Dermis microvascular lymphatic vessel endothelial cell (primary cell): ENCODE measurements at regions not wholly inside any gene's neighbourhood (a gene's known extent, or its start where the extent isn't known, plus 50 kb on each side); places are given as distances from the start of the nearest gene placed in this dataset.

Experiments used
- DNase-seq, 2 donors: peaks; one replicate each; pipeline versions ENCODE4 v3.0.0 to v3.0.0-alpha.2; 2010; ENCODE audit warnings: low read depth in 2 of 2

DNA sequence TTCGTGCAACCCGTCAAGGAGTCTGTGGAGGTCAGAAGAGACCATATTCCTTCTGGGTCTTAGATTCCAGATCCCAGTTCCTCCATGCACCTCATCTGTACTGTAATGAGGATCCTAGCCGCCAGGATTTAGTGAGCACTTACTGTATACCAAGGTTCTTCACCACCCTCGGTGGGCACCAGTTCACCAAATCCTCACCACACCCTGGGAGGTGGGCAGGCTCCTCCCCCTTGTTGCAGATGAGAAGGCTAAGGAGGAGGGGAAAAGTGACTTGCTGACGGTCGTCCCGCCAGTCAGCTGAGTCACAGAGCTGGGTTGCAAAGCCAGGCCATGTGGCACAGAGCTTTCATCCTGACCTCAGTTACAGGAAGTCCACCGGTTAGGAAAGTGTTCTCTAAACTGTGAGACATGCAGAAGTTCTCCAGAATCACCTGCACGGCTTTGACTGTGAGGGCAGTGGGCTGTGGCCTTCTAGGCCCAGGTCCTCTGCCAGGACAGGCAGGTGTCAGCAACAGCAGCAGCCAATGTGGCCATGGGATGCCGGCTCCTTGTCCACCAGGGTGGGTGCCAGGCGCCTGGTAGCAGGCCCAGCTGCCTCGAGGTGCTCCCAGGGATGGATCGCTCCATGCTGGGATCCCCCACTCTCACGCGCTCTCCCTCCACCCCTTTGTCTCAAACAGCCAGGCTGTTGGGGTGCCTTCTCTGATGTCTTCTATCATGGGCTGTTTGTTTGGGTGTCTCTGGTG is 240.3 kb upstream of the GSE1 start:
- peak in 1 of 2 donors; percentile 38 for DNase-seq

DNA sequence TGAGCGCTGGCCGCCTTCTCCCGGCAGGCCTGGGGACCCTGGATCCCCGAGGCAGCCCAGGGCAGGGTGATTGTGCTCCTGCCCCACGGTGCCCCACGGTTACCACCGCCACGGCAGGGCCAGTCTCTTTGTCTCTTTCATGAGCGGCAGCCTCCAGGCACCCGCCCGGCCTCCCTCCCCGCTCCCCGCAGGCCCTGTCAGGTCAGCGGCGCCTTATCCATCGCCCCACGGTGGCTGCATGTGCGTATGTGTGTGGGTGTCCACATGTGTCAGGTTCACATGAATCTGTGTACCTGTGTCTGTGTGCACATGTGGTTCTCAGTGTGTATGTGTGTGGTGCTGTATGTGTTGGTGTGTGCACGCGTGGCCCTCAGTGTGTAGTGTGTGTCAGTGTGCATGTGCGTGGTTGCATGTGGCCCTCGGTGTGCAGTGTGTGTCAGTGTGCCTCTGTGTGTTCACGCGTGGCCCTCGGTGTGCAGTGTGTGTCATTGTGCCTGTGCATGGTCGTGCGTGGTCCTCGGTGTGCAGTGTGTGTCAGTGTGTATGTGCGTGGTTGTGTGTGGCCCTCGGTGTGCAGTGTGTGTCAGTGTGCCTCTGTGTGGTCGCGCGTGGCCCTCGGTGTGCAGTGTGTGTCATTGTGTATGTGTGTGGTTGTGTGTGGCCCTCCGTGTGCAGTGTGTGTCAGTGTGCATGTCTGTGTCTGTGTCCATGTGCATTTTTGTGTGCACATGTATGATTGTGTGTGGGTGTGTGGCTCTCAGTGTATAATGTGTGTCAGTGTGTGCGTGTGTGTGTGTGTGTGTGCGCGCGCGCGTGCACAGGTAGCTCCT is 239.2 kb upstream of the GSE1 start:
- DNase-seq: no peak

DNA sequence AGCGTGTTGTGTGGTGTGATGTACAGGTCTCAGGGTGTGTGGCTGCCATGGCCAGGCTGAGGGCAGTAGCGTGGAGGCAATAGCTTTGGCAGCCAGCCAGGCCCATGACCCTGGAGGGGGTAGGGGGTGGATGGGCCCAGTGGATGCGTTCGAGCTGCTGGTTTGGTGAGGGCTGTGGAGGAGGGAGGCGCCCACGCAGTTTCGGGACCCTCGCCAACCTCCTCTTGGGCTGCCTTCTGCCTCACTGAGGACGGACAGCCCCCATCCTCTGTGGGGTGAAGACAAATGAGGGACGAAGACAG is 238.6 kb upstream of the GSE1 start:
- no peak for DNase-seq

DNA sequence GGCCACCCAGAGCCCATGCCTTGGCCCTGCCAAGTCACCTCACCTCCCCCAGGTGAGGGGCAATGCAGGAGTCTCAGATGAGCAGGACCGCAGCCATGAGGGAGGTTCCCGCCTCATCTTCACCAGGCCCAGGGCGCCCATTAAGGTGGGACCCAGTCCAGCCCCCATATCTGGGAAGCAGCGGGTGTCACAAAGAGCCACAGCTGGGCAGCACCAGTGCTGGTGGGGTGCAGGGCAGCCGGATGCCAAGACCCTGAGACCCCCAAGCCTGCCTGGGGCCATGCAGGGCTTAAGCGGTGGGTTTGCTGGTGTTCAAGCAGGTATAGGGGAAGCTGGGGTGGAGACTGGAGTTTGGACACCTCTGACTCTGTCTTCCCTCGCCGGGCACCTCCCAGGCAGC is 237.8 kb upstream of the GSE1 start:
- no peak for DNase-seq

DNA sequence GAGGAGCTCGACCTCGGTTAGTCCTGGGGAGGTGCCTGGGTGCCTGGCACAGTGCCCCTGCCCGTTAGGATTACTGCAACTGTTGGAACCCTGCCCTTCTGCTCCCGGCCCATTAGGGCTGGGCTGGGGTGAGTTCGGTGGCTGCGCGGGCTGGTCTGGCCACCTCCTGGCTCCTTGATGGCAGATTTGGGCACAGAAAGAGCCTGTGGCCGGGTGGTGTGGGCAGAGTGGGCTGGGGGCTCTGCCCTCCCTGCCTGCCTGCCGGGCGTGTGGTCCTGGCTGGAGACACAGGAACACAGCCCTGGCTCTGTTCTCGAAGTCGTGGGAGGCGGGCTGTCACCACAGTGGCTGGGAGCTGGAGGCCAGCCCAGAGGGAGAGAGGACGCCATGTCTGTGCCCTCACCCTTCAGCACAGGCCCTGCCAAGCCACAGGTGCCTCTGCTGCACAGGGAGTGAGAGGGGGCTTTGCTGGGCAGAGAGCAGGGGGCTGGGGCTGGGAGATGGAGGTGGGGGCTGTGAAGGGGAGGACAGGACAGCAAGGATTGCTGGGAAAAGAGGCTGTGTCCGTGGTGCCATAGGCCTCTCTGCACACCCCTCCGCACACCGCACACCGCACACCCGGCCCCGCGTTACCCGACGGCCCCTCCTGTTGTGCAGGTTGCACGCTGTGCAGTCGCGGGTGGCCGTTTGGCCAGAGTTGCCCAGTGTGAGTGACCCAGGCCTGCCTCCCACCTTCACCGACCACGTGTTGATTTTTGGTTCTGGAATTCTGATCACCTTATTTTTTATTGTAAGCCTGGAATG is 236.6 kb upstream of the GSE1 start:
- DNase-seq: no peak

DNA sequence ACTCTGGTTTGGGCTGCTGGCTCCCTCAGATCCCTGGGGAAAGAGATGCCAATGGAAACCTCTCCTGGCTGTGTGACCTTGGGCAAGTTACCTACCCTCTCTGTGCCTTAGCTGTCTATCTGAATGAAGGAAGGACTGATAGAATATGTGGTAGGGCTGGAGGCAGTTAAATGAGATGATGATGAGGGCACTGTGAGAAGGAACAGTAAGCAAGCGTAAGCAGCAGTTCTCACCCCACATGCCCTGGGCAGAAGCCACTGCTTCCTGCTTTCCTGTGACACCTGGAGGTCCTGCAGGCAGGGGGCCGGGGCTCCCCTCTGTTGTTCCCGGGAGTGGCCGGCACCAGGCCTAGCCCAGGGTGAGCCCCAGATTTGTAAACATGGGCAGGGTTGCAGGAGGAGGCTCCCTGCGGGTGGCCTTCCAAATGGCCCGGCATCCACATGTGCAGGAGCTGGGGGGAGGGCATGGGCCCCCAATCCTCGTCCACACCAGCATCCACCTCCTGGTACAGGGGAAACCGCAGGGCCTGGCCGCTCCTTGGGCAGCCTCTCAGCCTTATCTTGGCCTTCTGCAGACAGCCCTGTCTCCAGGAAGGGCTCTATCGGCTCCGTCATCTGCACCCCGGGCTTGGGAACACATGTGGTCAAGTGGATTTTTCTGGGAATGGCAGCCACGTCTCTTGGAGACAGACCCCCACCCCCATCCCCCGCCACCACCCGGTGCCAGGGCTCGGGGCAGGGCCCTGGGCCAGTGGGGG is 235.6 kb upstream of the GSE1 start:
- no peak for DNase-seq

DNA sequence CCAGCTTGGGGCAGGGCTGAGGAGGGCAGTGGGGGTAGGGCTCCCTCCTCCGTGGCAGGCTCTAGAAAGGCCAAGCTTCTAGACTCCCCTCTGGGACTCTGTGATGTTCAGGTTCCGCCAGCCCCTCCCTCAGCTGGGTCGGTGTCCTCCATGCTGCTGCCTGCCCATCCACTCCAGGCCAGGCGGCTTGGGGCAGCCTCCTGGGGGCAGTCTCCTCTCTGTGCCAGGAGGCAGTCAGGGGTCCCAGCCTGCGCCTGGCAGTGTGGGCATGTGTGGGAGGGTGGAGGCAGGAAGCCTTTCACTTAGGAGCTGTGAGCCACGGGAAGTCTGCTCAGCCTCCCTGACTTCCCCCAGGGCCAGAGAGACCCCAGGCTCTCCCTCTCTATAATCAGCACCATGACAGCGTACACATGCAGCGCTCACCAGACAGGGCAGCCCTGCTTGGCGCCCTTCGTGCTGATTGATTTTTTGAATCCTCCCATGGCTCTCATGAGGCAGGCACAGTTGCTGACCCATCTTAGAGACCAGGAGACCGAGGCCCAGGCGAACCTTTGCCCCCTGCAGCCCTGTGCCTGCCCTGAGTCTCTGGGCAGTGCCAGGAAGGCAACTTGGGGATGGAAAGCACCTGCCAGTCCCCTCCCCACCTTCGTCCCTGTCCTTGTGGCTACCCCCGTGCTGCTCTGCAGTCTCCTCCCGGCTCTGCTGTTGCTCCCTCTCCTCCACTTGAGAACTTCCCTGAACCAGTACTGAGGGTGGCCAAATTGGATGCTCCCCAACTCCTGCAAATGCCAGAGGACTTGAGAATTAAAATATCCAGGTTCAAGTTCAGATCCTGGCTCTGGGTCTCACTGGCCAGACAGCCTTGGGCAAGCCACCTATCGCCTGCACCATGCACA is 234.7 kb upstream of the GSE1 start:
- DNase-seq: no peak

DNA sequence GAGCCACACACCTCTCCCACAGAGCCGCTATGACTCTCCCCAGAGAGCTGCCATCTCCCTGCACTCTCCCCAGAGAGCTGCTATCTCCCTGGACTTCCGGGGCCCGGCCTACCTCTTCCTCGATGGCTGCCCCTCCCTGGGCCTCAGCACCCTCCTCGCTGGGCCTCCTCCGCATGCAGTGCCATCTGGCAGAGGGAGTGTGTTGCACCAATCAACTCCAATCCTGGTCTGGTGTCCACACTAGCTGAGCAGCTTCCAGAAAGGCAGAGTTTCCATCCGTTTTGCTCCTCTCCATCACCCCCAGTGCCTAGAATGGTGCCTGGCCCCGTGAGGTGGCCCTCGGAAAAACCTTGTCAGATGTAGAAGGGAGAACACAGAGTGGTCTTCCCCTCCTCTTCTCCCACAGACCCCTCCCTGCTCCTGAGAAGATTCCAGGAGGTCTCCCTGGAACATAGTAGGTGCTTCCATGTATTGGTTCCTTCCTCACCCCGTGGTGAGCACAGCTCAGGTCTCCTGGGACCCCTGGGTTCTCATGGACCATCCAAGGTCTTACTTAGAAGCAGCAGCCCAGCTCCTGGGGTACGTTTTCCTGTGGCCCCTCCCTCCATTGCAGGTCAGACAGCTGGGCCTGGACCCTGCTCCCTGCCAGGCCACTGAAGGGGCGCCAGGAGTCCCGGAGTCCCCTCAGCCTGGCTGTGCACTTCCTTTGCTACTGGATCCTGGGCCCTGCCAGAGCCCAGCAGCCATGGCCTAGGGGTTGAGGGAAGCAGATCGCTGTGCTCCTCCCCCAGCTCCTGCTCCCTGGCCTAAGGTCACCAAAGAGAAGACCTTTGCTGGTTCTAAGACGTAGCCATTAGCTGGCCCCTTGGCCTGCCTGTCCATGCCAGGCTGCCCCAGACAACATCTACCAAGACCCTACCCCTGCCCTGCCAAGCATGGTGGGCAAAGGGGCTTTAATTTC is 233.8 kb upstream of the GSE1 start:
- DNase-seq: no peak

DNA sequence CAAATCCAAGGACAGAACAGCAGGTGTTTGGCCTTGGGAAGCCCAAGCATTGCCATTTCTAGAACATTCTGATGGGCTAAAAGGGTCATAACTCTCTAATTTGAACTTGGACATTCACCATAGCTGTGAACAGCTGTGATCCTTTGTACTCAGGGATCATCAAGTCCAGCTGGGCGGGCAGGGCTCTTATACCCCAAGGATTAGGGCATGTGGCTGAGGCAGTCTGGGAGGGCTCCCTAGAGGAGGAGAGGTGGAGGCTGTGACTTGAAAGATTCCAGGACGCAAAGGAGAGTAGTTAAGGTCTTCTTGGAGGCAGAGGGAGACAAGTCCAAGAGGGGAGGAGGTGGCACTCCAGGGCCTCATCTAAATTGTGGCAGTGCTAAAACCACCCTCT is 233.1 kb upstream of the GSE1 start:
- no peak for DNase-seq

DNA sequence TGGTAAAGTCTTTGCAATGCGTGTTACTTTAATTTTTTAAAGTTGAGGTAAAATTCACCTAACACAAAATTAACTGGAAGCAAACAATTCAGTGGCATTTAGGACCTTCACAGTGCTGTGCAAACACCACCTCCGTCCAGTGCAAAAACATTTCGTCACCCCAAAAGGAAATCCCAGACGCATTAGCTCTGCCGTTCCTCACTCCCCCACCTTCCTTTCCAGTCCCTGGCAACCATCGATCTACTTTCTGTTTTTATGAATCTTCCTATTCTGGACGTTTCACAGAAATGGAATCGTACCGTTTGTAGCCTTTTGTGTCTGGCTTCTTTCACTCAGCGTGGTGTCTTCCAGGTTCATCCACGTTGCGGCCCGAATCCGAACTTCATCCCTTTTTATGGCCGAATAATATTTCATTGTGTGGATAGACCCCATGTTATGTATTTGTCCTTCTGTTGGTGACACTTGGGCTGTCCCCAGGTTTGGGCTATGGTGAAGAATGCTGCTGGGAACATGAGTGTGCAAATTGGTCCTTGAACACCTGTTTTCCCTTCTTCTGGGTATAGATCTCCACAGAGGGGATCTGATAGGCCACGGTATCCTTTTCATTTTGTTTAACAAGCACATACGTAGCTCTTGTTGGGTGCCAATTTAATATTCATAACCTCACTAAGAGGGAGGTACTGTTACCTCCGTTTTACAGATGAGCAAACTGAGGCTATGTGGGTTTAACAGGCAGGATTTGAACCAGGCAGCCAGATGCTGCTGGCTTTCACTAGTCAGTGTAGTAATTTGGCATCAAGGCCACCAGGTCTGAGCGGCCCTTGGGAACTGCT is 232.0 kb upstream of the GSE1 start:
- DNase-seq: no peak

DNA sequence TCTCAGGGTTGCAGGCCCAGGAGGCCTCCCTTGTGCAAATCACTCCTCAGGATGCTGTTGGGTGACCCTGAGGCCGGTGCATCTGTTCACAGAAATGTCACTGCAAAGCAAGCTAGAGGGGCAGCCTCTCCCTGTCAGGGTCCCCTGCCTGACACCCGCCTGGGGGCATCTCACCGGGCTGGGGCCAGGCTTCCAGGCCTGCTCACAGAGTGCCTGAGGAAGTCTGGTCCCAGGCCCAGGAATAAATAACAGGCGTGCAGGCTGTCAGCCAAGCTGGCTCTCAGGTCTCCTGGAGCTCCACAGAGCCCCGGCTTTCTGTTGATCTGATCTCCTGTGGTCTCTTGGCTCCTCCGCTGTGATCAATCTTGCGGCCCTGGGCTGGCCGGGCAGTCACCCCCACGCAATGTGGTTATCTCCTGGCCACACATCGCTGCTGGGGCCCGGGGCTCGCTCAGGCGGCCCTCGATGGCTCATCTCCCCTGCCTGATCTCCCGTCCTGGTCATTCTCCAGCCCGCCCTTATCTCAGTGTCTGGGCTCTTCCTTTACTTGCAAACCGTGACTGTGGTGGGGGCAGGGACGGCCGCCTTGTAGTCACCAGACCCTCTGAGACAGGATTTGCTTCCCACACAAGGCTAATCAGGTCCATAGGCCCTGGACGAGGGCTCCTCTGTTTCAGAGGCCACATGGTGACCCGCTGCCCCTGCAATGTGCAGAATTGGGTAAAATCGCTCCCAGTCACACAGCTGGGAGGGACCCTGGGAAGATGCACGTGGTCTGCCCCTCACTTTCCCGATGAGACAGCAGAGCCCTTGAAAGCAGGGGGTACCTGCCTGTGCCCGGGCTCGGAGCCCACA is 231.2 kb upstream of the GSE1 start:
- peak in 1 of 2 donors; percentile 33 for DNase-seq

DNA sequence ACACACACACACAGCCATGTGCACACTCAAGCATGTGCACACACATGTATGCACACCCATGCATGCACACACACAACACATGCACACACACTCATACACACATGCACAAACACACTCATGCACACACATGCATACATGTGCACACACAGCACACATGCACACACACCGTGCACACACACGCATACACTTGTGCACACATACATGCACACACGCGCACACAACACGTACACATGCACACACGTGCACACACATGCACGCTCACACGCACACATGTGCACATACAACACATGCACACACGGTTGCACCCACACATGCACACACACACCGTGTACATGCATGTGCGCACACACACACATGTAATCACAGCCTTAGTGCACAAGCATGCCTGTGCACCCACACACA is 230.4 kb upstream of the GSE1 start:
- no peak for DNase-seq

DNA sequence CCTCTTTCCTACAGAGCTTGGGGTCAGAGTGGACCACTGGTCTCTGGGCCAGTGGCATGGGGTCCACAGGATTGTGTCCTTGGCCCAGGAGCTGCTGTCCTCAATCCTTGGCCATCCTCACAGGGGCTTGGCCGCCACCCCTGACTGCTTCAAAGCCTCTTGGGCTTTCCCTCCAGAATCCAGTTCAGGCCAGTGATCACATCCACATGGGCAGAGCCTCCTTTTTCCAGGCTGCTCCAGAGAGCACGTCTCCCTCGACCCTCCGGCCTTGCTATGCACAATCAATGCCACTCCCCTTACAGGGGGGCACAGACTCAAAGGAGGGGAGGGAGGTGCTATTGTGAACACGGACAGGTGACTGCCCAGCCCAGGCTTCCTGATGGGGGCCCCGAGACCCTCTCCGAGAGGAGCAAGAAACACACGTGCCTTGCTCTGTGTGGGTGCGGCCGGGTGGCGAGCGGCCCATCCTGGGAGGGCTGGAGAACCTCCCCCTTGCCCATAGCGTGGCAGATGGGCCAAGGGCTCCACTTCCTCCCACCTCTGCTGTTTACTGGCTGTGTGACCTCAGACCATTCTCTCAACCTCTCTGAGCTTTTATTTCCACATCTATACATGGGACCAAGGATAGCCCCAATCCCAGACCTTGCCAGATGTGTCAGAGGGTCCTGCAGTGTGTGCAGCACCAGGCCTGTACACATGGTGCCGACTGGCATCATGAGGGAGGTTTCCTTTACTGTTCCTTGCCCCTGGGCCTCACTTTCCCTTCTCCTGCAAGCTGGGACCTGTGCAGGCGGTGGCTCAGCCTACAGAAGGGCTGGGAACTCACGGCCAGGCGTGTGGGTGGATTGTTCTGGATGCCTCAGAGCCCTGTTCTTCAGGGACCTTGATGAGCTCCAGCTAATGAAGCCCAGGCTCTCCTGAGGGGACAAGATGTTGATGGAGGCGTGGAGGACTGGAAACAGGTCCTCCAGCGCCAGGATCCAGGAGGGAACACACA is 229.0 kb upstream of the GSE1 start:
- no peak for DNase-seq

DNA sequence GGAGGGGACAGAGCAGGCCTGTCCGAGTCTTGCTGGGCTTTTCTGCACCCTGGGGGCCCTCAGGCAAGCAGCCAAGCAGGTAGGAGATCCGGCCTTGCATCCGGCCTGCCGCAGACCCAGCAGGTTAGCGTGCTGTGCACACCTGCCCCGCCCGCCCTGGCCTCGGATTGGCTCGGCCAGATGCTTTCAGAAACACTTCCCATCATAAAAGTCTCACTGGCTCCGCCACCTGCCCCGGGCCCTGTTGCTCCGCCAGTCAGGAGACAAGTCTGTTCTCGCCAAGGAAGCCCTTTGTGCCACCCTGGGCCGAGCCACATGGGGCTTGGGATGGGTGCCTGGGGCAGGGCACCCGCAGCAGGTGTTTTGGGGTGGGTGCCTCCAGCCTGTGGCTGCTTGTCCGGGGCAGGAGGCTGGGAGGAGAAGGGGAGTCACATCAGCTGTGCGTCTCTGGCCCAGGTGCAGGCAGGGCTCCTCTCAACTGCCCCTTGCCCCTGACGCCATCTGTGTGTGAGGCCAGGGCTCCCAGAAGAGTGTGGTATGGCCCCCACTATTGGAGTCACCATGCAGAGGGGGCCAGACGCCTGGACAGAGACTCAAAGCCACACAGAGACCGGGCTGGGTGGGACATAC is 228.2 kb upstream of the GSE1 start:
- DNase-seq: no peak

DNA sequence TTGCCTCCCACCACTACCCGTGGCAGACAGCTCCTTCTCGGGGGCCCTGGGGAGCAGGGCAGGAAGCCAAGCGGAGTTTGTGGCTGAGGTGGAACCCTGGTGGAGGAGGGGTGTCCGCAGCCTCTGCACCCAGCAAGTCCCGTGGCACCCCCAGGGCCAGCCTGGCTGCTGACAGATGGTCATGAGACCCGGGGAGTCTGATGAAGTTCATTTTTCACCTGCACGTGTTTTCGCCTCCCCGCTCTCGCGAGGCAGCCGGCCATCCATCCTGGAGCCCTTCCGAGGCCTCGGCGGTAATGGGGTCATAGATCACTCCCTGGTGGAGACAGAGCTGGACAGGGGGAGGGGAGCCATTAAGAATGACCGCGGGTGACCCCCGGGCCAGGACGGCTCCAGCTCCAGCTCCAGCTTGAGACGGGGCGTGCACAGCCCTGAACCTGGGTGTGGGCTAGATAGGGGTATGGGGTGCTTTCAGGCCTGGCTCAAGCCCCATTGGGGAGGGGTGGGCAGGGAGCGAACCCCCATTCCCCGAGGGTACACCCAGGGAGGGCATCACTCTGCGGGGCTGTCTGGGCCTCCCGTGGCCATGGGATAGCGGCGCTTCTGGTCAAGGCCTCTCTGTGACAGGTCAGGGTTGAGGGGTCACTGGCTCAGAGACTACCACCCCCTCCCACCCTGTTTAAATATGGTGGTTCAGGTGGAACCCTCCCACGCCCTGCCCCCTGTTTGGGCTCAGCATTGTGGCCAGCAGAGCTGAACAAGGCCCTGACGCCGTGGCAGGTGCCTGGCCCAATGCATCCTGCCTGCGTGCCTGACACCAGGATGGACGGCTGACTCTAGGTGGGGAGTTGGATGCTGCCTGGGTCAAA is 227.4 kb upstream of the GSE1 start:
- no peak for DNase-seq
